Left hindlimb (tissue), 1 donor: ENCODE measurements at regions not wholly inside any gene's neighbourhood (a gene's known extent, or its start where the extent isn't known, plus 50 kb on each side); places are given as distances from the start of the nearest gene placed in this dataset.
"Not testable (repeated sequence)": the region's sequence is repeated elsewhere in the genome, so short reads cannot be mapped to it uniquely, and the experiment has no call there.

Experiments used
- DNase-seq: peaks from one replicate; pipeline ENCODE4 v3.0.0-alpha.2; 2018

GRCh38 chr4:148854203-148854602 lies 412.0 kb upstream of the NR3C2 start:
- DNase-seq: no peak

DNA sequence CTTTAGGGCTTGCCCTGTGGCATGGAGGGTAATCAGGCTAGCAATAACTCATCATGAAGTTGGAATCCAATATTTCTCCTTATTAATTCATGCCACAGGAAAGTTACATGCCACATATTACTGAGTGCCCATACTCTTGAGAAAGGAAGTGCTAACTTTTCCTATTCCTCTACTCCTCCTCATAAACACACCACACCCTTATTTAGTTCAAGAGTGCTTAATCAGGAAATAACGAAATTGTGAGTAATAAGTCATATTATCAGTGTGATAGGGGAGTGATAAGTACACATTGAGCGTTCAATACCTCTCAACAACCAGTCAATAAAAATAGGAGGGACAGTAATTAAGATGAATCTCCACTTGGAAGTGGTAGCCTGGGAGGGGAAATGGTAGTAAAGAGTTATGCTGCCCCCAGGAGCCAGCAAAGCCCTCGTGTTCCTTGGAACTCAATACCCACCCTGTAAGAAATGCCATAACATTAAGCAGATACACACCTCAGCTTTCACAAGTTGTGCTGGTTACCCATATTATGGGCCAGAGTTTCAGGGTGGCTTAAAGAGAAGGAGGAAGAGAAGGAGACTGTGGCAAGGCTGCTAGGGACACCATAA lies 410.0 kb upstream of the NR3C2 start:
- no peak for DNase-seq

GRCh38 chr4:148850257-148850995 lies 408.2 kb upstream of the NR3C2 start:
- DNase-seq: no peak

- no peak for DNase-seq
These were observed 407.4 kb upstream of the NR3C2 start for GRCh38 chr4:148849581-148849980.

DNA sequence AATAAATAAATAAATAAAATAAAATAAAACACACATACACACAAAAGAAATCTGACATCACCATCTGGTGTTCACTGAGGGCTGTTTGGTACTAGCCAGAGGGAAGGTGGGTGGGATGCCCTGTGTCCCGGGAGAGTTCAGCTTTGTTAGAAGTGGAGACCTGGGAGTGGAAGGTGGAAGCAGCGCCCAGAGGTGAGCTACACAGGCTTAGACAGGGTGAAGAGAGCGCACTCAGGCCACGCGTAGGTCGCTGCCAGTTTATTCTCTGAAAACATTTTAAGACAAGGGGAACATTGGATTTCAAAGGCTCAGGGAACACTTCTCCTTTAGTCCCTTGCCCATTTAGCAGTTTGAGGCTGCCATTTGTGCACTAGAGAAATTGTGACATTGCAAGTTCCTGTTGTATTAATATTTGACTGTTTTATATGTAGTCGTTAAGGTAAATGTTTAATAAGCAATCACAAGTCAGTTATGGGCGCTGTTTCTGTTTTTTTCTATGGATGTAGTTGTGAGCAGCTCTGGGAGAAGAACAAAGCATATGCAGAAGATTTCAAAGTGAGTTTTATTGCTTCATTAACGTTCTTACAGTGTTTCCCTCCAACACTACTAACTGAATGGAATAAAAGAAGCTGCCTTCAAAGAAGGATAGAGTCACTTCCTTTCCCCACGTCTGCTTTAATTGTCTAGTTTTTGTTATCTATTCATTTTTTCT lies 405.5 kb upstream of the NR3C2 start:
- no peak for DNase-seq

GRCh38 chr4:148845609-148846008 lies 403.4 kb upstream of the NR3C2 start:
- DNase-seq: no peak

DNA sequence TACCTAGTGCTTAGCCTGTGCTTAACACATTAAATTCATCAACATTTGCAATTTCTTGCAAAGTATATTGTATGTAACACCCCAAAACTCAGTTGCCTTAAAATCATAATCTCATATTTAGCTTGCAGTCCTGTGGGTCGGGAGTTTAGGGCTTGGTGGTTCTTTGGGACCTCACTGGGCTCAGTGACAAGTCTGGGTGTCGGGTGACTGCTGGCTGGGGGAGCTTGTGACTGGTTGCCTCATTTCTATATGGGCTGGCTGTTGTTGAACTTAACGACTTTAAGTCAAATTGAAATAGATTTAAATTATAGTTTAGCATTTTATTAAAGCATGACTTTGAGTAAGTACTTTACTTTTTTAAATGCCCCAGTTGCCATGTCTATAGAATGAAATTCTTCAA lies 401.4 kb upstream of the NR3C2 start:
- no peak for DNase-seq

- DNase-seq: no peak
These were observed 400.6 kb upstream of the NR3C2 start for GRCh38 chr4:148842843-148843242.

GRCh38 chr4:148837571-148837970 lies 395.4 kb upstream of the NR3C2 start:
- DNase-seq: not testable (repeated sequence)

DNA sequence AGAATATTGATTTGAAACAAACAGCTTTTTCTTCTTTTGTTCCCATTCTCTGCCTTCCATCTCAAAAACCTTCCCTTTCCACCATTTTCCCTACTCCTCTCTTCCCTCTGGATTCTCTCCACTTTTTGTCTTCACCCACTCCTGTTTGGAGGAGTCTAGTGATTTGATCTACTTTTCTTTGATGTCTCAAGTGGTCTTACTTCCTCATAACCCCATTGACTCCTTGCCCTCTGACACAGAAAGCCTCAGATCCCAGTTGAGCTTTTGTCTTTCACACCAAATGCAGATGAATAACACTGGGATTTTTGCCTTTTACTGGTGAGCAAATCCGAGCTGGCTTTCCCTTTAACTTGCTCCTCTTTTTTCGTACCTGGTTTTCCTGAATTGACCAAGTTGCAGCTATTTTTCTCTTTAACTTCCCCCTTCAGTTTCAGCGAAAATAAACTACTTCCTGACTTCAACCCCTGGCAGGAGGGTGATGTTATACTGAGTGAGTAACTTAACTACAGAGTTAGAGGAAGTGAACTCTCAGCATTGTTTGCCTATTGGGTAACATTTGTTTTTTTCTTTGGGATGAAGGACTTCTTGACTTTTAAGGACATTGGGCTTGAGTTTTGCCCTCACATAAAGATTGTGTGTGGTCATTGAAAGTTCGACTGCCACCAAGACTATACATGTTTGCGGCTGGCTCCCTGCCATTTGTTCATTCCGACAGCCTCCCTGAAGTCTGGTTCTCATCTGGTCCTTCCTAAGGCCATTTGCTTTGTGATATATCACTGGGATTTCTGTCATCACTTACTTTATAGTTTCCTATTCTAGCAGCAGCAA lies 392.8 kb upstream of the NR3C2 start:
- no peak for DNase-seq

DNA sequence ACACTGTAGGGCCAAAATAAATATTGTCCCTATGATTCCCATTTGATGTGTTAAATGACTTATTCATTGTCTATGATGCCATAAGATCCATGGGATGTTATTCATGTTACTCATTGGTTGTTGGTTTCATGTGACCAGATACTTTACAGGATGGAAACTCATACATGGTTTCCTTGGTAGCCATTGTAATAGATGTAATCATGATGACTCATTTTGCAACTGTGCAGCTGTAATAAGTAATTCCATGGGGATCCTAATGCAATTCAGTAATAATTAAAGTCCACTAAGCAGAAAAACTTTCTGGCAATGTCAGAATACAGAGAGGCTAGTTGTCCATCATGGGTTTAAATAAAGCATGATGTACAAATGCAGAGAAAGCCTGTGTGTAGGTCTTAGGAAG lies 389.7 kb upstream of the NR3C2 start:
- no peak for DNase-seq

GRCh38 chr4:148828291-148828690 lies 386.1 kb upstream of the NR3C2 start:
- no peak for DNase-seq

DNA sequence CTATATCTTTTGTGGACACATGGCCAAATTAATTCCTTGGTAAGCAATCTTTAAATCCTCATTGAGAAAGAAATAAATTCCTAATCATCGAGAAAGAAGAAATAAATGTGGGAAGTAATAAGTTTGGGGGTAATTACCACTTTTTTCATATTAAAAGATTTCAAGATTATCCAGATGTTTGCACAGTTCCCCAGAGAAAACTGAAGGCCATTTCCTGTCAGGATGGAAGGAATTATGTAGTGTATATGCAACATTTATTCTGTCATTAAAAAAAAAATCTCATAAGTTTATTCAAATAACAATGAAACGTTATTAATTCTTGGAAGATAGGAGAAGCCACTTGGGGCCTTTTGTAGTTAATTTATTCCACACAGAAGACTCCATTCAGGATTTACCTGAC lies 385.6 kb upstream of the NR3C2 start:
- no peak for DNase-seq

DNA sequence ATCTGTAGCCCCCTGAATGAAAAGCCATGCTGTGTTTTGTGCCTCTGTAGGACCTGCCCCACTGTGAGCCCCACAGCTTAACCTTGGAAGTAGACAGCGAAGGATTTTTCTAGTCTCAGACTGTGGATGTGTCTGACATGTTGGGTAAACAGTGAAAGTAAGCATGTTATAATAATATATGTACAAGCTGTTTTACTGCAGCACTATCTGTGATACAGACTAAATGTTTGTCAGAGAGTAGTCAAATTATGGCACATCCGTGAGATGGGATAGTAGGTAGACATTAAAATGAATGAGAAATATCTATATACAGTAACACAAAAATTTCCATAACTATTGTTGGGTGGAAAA lies 381.2 kb upstream of the NR3C2 start:
- DNase-seq: no peak

DNA sequence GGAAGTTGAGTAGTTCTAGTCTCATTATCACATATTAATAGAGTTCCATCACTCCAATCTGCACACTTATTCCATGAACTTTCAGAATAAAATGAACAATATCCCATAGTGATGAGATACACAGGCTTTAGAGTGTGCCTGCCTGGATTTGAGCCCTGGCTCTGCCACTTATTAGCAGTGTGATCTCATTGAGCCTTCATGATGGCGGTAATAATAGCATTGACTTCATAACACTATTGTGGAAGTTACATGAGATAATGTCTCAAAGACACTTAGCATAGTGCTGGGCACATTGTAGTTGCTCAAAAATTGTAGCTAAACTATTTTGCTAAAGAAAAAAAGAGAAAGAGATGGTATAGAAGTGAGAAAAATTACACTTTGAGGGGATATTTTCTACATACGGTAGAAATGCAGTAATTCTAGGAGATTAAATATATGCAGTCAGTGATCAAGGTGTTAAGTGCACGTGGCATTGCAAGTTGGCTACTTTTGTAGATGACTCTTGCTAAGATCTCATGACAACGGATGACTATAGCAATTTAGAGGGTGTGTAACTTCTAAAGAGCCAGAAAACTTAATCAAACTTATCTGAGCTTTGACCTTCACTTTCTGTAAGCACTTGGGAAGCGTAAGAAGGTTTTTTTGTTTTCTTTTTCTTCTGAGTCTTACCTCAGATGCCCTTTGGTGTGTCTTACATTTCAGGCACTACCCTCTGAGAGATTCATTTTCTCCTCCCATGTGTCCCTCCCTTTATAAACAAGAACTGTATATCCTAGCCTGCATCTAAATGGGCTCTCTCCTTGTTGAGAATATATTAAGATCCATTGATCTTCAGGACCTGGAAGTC lies 380.6 kb upstream of the NR3C2 start:
- DNase-seq: no peak

DNA sequence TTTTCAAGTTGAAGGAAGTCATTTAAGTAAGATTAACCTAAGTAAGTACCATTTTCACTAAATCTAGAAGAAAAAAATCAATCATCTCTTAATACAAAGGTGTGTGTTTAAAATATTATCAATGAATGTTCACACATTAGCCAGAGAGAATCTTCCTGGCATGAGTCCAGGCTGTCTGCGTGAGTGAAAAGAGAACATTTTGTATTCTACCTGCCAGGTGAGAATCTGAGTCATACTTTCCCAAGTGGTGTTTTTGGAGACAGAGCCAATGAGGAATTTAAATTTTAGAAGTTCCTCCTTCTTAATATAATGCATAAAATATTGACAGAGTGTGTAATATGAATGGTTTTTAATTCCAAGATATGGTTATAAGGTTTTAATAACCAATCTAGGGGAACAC lies 371.8 kb upstream of the NR3C2 start:
- no peak for DNase-seq

- no peak for DNase-seq
These were observed 371.1 kb upstream of the NR3C2 start for GRCh38 chr4:148813289-148813688.

GRCh38 chr4:148812101-148812500 lies 369.9 kb upstream of the NR3C2 start:
- DNase-seq: no peak

DNA sequence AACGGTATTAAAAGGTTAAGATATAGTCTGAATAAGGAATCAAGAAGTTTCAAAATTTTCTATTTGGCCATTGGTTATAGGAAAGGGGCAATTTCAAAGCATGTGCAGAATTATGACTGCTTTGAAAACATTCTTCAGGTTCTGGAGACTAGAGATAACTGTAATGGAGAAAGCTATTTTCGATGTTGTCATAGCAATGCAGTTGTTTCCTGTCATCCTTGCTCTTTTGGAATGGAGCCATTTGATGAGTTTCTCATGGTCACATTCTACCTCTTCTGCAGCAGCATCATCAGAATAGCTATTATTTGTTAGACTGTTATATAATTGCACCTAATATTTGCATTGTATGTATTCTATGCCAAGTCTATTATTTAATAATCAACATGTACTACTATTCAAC lies 368.2 kb upstream of the NR3C2 start:
- no peak for DNase-seq

DNA sequence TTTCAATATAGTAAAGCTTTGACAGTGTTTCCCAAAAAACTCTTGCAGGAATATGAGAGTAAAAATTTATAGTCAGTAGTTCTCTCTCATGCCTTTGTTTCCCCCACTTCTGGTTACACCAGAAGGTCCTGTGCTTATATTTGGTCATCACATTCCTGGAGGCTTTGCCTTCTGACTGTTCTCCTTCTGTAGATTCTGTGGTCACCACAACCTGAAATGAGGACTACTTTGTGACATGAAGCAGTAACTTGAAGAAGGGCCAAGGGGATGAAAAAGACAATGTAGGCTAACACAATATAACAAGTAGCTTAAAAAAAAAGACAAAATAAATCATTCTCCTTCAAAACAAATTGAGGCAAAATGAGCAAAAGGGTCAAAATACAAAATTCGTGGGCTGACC lies 366.2 kb upstream of the NR3C2 start:
- no peak for DNase-seq

DNA sequence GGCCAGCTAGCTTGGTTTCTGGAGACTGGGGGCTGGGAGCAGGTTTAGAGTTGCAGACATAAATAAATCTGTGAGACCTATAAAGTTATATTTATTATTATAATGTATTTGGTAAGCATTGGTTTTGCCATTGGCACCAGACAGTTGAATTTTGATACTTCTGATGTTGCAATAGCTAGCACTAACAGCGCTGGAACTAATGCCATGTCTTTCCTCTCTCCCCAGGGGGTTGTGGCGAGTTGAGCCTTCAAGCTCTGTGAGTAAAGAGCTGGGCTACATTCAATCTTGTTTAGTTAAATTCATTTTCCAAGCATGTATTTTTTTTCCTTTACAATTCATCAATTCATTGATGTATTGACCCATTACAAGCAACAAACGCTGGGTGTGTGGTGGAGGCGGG lies 358.7 kb upstream of the NR3C2 start:
- no peak for DNase-seq

DNA sequence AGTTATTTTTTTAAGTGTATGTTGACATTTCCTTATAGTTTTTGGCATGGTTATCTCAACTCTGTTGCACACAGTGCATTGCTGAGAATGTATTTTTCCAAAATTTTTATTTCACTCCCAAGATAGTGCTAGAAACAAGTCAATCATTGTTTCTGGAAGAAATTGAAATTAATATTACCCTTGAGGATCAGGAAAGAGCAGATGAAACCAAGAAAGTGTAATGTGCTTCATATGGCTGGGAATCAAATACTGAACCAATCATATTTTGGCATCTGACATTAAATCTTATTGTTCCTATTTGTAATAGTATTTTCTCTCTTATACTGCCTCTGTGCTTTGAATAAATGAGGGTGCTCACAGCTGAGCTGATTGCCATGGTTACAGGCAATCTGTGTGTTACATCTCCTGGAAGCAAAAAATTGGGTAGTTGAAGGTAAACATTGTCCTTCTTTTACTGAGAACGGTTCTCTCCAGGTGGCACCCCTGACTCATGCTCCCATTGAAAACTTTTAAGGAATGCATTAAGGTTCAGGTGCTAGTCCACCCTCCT lies 358.2 kb upstream of the NR3C2 start:
- DNase-seq: no peak
